ENCODE measurements at regions not wholly inside any gene's neighbourhood (a gene's known extent, or its start where the extent isn't known, plus 50 kb on each side); places are given as distances from the start of the nearest gene placed in this dataset.

DNA sequence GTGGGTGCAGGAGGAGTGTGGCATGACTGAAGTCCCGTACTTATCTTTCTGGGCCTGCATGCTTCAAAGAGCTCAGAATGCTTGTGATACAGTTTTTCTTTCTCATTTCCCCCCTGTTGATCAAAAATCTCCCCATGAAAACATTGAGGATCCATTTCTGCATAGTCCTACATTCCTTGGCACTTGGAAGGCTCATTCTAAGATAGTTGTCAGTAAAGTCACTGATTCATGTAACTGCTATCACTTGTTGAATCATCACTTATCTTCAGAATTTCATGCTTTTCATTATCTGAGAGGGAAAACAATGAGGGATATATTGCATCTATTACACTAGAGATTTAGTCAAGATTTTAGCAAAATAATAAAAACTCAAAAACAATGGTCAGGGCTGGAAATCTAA lies 1953.1 kb upstream of the CDH6 start:
- Histone ChIP-seq H3K4me3 (replicated peaks in 1 of 3; ENCODE audit: insufficient read depth in 1 of 3, low read depth in 1 of 3, low read length in 3 of 3) (no peak overlapping the region), H2AFZ (ENCODE audit: low read depth, low read length) (no peak overlapping the region), H4K20me1 (replicated peaks; ENCODE audit: control insufficient read depth, extremely low read depth, insufficient read depth, low read length) (no peaks in the 10 kb centered on the region), H3K27ac (ENCODE audit: insufficient read depth, low read depth, low read length) (no peak overlapping the region), H3K36me3 (ENCODE audit: control insufficient read depth in 2 of 2, extremely low read depth in 1 of 2, insufficient read depth in 2 of 2, low read length in 2 of 2) (no peaks in the 10 kb centered on the region), H3K4me2 (ENCODE audit: insufficient read depth, low read length) (no peak overlapping the region), H3K4me1 (ENCODE audit: control insufficient read depth, extremely low read depth, insufficient read depth, low read length) (no peaks in the 10 kb centered on the region), H3K9me1 (replicated peaks; ENCODE audit: control insufficient read depth, extremely low read depth, insufficient read depth, low read length) (no peaks in the 10 kb centered on the region), H3K9me3 (replicated peaks; ENCODE audit: control insufficient read depth, insufficient read depth, low read length) (peaks cover 4% of the 10 kb centered on the region), H3K79me2 (ENCODE audit: control insufficient read depth, insufficient read depth, low read length) (no peaks in the 10 kb centered on the region), H3K9ac (replicated peaks; ENCODE audit: extremely low read depth, insufficient read depth, low read length) (no peak overlapping the region), H3K27me3 (ENCODE audit: control insufficient read depth in 2 of 2, insufficient read depth in 2 of 2, low read length in 2 of 2) (no peaks in the 10 kb centered on the region)
- no peak for TF ChIP-seq EZH2 (IDR thresholded peaks at IDR 0.05; ENCODE audit: borderline replicate concordance, low read depth, low read length, severe bottlenecking)
- TF ChIP-seq POLR2A (IDR thresholded peaks at IDR 0.05; ENCODE audit: low read depth, low read length): no peak
- TF ChIP-seq, protein P1, sequence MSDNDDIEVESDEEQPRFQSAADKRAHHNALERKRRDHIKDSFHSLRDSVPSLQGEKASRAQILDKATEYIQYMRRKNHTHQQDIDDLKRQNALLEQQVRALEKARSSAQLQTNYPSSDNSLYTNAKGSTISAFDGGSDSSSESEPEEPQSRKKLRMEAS (IDR thresholded peaks at IDR 0.05; ENCODE audit: insufficient read depth, insufficient read length): no peak
- no peak for TF ChIP-seq GATA2 (IDR thresholded peaks at IDR 0.05; ENCODE audit: insufficient read depth, insufficient read length, low read depth, low read length)
- no peak for TF ChIP-seq JUN (IDR thresholded peaks at IDR 0.05; ENCODE audit: borderline replicate concordance, insufficient read depth, insufficient read length, low read depth)
- TF ChIP-seq, protein P2, sequence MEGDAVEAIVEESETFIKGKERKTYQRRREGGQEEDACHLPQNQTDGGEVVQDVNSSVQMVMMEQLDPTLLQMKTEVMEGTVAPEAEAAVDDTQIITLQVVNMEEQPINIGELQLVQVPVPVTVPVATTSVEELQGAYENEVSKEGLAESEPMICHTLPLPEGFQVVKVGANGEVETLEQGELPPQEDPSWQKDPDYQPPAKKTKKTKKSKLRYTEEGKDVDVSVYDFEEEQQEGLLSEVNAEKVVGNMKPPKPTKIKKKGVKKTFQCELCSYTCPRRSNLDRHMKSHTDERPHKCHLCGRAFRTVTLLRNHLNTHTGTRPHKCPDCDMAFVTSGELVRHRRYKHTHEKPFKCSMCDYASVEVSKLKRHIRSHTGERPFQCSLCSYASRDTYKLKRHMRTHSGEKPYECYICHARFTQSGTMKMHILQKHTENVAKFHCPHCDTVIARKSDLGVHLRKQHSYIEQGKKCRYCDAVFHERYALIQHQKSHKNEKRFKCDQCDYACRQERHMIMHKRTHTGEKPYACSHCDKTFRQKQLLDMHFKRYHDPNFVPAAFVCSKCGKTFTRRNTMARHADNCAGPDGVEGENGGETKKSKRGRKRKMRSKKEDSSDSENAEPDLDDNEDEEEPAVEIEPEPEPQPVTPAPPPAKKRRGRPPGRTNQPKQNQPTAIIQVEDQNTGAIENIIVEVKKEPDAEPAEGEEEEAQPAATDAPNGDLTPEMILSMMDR (IDR thresholded peaks at IDR 0.05; ENCODE audit: extremely low read depth in 1 of 2, insufficient read depth in 1 of 2, low read depth in 1 of 2, low read length in 2 of 2): no peak
- TF ChIP-seq MYC (IDR thresholded peaks at IDR 0.05; ENCODE audit: low read depth, low read length): no peak
- TF ChIP-seq POLR2AphosphoS5 (IDR thresholded peaks at IDR 0.05; ENCODE audit: insufficient read depth, low read depth, low read length): no peak
- no peak for TF ChIP-seq FOS (IDR thresholded peaks at IDR 0.05; ENCODE audit: borderline replicate concordance, insufficient read depth, low read length)
- no peak for DNase-seq (ENCODE audit: low read depth, low spot score)
- intact Hi-C loops (cut with micrococcal nuclease): no loop called here
- dilution Hi-C loops (cut with MboI; ENCODE audit: extremely low pct_ligation_motif_present, low sequenced_read_pairs): no loop called here
- BruUV-seq (replicated peaks): no TSS peak
- ChIA-PET CTCF (no interaction called here), POLR2A (no interaction called here)
- FAIRE-seq: no peak

Data from endothelial cell of umbilical vein (primary cell).